Kidney (tissue), 13 donors: ENCODE measurements at regions not wholly inside any gene's neighbourhood (a gene's known extent, or its start where the extent isn't known, plus 50 kb on each side); places are given as distances from the start of the nearest gene placed in this dataset.

ENCODE experiments used
- DNase-seq, 5 donors: peaks; one replicate each; pipeline ENCODE4 v3.0.0-alpha.2; 2013 to 2020
- FAIRE-seq: peaks from 2 replicates; lab custom pipeline; 2012; peaks lifted over from hg19 to GRCh38; lab: Jason Lieb, UNC
- H3K27ac ChIP-seq, 2 donors: one replicate each; pipeline ENCODE4 v1.7.0; 2013; ENCODE audit warnings: low read depth in 2 of 2, low read length in 2 of 2, inconsistent platforms in 1 of 2
- H3K27me3 ChIP-seq: one replicate; pipeline ENCODE4 v1.7.1; 2013; ENCODE audit warnings: low read length, inconsistent platforms; ENCODE audit not compliant: control insufficient read depth, insufficient read depth
- H3K36me3 ChIP-seq, 3 donors: one replicate each; pipeline versions ENCODE4 v1.7.0 to v1.7.1; 2013; ENCODE audit warnings: low read length in 3 of 3, control low read depth in 1 of 3, inconsistent platforms in 1 of 3; ENCODE audit not compliant: insufficient read depth in 3 of 3, control insufficient read depth in 2 of 3
- H3K4me1 ChIP-seq, 3 donors: one replicate each; pipeline versions ENCODE4 v1.7.0 to v1.7.1; 2013; ENCODE audit warnings: low read length in 3 of 3, inconsistent platforms in 1 of 3, low read depth in 1 of 3; ENCODE audit not compliant: control insufficient read depth in 2 of 3, insufficient read depth in 2 of 3
- H3K4me3 ChIP-seq, 3 donors: one replicate each; pipeline versions ENCODE4 v1.7.0 to v1.8.1; 2013; ENCODE audit warnings: low read length in 3 of 3, control low read depth in 1 of 3, inconsistent platforms in 1 of 3
- H3K9ac ChIP-seq, 3 donors: one replicate each; pipeline versions ENCODE4 v1.7.0 to v1.7.1; 2013; ENCODE audit warnings: low read length in 3 of 3, control low read depth in 1 of 3, inconsistent platforms in 1 of 3
- H3K9me3 ChIP-seq, 3 donors: one replicate each; pipeline versions ENCODE4 v1.7.0 to v1.7.1; 2013; ENCODE audit warnings: low read length in 3 of 3, control low read depth in 1 of 3, inconsistent platforms in 1 of 3; ENCODE audit not compliant: control insufficient read depth in 2 of 3, insufficient read depth in 1 of 3
- CTCF ChIP-seq: IDR thresholded peaks from 3 replicates; pipeline ENCODE4 v1.5.1; 2012; ENCODE audit warnings: mild to moderate bottlenecking, moderate library complexity, borderline replicate concordance; ENCODE audit not compliant: insufficient read depth; ENCODE audit errors: extremely low read depth
- intact Hi-C: fragments of 100-400 bp; cut with DNase I; formaldehyde crosslinking; loops from one replicate; pipeline ENCODE4 v1.11.1; 2022
- donor health status: control.
- donor health status: control.
- donor health status: control.
- donor health status: control.
- donor health status: control.
- donor health status: DM: yes; HTN: yes; CAD: no.
- donor health status: Normal renal cell carcinoma (clear cell type).

- no peak for FAIRE-seq
Observed at GRCh38 chr15:98231696-98232440, 271.4 kb downstream of the ARRDC4 start.

GRCh38 chr15:98232761-98233160 is 272.3 kb downstream of the ARRDC4 start:
- intact Hi-C loops: no loop called here
- Histone ChIP-seq H3K36me3 (no peaks in the 10 kb centered on the region), H3K27me3 (no peaks in the 10 kb centered on the region), H3K9me3 (no peaks in the 10 kb centered on the region), H3K27ac (no peak overlapping the region), H3K4me1 (no peaks in the 10 kb centered on the region), H3K4me3 (no peak overlapping the region), H3K9ac (no peak overlapping the region)
- no peak for FAIRE-seq
- no peak for TF ChIP-seq CTCF
- DNase-seq: peak in 2 of 5 donors; percentile 25 to 37

More at GRCh38 chr15:98231696-98232440, 271.4 kb downstream of the ARRDC4 start:
- no peak for TF ChIP-seq CTCF
- no peak overlapping the region for H3K27ac ChIP-seq
- DNase-seq: no peak
- no peaks in the 10 kb centered on the region for H3K9me3 ChIP-seq
- intact Hi-C loops: no loop called here
- H3K4me1 ChIP-seq: no peaks in the 10 kb centered on the region
- H3K36me3 ChIP-seq: no peaks in the 10 kb centered on the region
- H3K27me3 ChIP-seq: no peaks in the 10 kb centered on the region
- no peak overlapping the region for H3K9ac ChIP-seq
- H3K4me3 ChIP-seq: no peak overlapping the region

GRCh38 chr15:98233873-98234272 is 273.4 kb downstream of the ARRDC4 start:
- no peaks in the 10 kb centered on the region for H3K9me3 ChIP-seq
- no peak for DNase-seq
- no peak for FAIRE-seq
- H3K27ac ChIP-seq: no peak overlapping the region
- no peak for TF ChIP-seq CTCF
- H3K4me1 ChIP-seq: no peaks in the 10 kb centered on the region
- no peak overlapping the region for H3K9ac ChIP-seq
- intact Hi-C loops: no loop called here
- no peak overlapping the region for H3K4me3 ChIP-seq
- no peaks in the 10 kb centered on the region for H3K36me3 ChIP-seq
- no peaks in the 10 kb centered on the region for H3K27me3 ChIP-seq
